Body of pancreas (tissue), 4 donors: ENCODE measurements at regions not wholly inside any gene's neighbourhood (a gene's known extent, or its start where the extent isn't known, plus 50 kb on each side); places are given as distances from the start of the nearest gene placed in this dataset.
A peak's percentile ranks its signal among the peaks of the same experiment; 100 is the strongest.

Source experiments
- ATAC-seq: fragments of 150-250 bp; one replicate; pipeline ENCODE4 v1.9.1; 2016
- DNase-seq, 4 donors: peaks; one replicate each; pipeline ENCODE4 v3.0.0-alpha.2; 2019
- H3K27ac ChIP-seq, 4 donors: fragments of 200-600 bp; sonication (generic); 1 replicate in 3 of 4; 2 replicates in 1 of 4; pipeline versions ENCODE4 v1.5.1 to v1.6.1; 2016 to 2019; ENCODE audit warnings: mild to moderate bottlenecking in 1 of 4, mixed read lengths in 1 of 4, moderate library complexity in 1 of 4
- H3K27me3 ChIP-seq, 2 donors: fragments of 200-600 bp; sonication (generic); one replicate each; pipeline ENCODE4 v1.6.0; 2016; ENCODE audit warnings: mild to moderate bottlenecking in 1 of 2
- H3K36me3 ChIP-seq, 2 donors: fragments of 200-600 bp; sonication (generic); replicated peaks in 1 of 2; 2 replicates each; pipeline ENCODE4 v1.5.1; 2016; ENCODE audit warnings: low read depth in 2 of 2; ENCODE audit not compliant: insufficient read depth in 1 of 2
- H3K4me1 ChIP-seq: fragments of 200-600 bp; sonication (generic); one replicate; pipeline ENCODE4 v1.6.0; 2016
- H3K4me3 ChIP-seq, 2 donors: fragments of 200-600 bp; sonication (generic); 1 replicate in 1 of 2; 2 replicates in 1 of 2; pipeline ENCODE4 v1.5.1; 2016 to 2019
- H3K9me3 ChIP-seq, 3 donors: fragments of 200-600 bp; sonication (generic); 1 replicate in 2 of 3; 2 replicates in 1 of 3; pipeline ENCODE4 v1.5.1; 2016
- POLR2A ChIP-seq, 3 donors: fragments of 450-650 bp; IDR thresholded peaks; one replicate each; pipeline ENCODE4 v1.6.1; 2016; ENCODE audit warnings: antibody characterized with exemption in 3 of 3, mild to moderate bottlenecking in 2 of 3
- WGBS, 2 donors: methylation state at CpG; one replicate each; pipeline ENCODE4 v1.1.5; 2017; 5-methylcytosine and 5-hydroxymethylcytosine counted together
- intact Hi-C: fragments of 100-400 bp; cut with DNase I; formaldehyde crosslinking; loops from one replicate; pipeline ENCODE4 v1.15.1; 2023
- TF ChIP-seq, protein P1 (sequence below), 7 experiments: fragments of 450-650 bp in 4 of 7; fragments of 200-600 bp in 3 of 7; sonication (generic) in 3 of 7; IDR thresholded peaks; one replicate each; pipeline ENCODE4 v1.5.1; 2016 to 2019; ENCODE audit warnings: antibody characterized with exemption in 7 of 7

DNA sequence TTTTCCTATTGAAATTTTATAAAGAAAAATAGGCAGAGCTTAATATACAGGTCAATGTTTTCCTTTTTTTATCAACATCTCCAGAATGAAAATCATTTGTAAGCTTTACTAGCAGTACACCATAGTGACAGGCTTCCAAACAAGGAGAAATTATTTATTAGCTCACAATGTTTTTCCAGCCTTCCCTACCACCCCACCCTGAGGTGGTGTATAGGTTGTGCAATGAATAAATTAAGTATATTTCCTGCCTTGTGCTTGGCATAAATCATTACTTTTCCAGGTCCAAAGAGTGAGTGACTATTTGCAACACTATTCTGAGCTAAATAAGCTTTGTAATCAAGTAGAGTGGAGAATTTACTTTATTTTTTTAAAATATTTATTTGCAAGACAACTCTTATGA lies 876.2 kb upstream of the POU3F3 start:
- H3K9me3 ChIP-seq: no peaks in the 10 kb centered on the region
- no peak for TF ChIP-seq POLR2A (IDR thresholded peaks at IDR 0.05)
- TF ChIP-seq, protein P1, sequence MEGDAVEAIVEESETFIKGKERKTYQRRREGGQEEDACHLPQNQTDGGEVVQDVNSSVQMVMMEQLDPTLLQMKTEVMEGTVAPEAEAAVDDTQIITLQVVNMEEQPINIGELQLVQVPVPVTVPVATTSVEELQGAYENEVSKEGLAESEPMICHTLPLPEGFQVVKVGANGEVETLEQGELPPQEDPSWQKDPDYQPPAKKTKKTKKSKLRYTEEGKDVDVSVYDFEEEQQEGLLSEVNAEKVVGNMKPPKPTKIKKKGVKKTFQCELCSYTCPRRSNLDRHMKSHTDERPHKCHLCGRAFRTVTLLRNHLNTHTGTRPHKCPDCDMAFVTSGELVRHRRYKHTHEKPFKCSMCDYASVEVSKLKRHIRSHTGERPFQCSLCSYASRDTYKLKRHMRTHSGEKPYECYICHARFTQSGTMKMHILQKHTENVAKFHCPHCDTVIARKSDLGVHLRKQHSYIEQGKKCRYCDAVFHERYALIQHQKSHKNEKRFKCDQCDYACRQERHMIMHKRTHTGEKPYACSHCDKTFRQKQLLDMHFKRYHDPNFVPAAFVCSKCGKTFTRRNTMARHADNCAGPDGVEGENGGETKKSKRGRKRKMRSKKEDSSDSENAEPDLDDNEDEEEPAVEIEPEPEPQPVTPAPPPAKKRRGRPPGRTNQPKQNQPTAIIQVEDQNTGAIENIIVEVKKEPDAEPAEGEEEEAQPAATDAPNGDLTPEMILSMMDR (IDR thresholded peaks at IDR 0.05): no peak
- H3K36me3 ChIP-seq: no peaks in the 10 kb centered on the region
- no peak for ATAC-seq
- H3K4me3 ChIP-seq: no peak overlapping the region
- intact Hi-C loops: no loop called here
- H3K27me3 ChIP-seq: no peaks in the 10 kb centered on the region
- no peak overlapping the region for H3K27ac ChIP-seq
- DNase-seq: no peak
- no peaks in the 10 kb centered on the region for H3K4me1 ChIP-seq

DNA sequence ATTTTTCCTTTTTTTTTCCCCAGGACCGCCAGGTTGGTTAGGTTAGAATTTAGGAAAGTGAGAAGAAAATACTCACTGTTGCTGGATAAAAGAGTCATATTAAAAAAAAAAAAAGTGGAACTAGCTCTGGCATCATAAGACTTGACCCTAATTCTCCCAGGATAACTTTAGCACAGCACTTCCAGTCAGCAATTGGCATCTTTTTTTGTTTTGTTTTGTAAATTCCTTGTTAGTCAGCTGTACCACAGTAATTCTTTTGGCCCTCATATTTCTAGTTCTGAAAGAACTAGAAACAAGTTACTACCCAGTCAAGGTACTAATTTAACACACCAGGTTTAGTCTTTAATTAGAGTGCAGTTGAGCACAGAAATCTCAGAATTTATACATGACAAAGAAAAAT lies 873.5 kb upstream of the POU3F3 start:
- intact Hi-C loops: no loop called here
- H3K9me3 ChIP-seq: no peaks in the 10 kb centered on the region
- DNase-seq (no peak), ATAC-seq (no peak)
- H3K4me1 ChIP-seq: no peaks in the 10 kb centered on the region
- H3K27me3 ChIP-seq: no peaks in the 10 kb centered on the region
- no peak overlapping the region for H3K27ac ChIP-seq
- TF ChIP-seq, protein P1 (IDR thresholded peaks at IDR 0.05): no peak
- no peak for TF ChIP-seq POLR2A (IDR thresholded peaks at IDR 0.05)
- 38 to 48% methylated on average over 1 of the region's 1 CpG for WGBS, 2 donors
- no peak overlapping the region for H3K4me3 ChIP-seq
- H3K36me3 ChIP-seq: no peaks in the 10 kb centered on the region

DNA sequence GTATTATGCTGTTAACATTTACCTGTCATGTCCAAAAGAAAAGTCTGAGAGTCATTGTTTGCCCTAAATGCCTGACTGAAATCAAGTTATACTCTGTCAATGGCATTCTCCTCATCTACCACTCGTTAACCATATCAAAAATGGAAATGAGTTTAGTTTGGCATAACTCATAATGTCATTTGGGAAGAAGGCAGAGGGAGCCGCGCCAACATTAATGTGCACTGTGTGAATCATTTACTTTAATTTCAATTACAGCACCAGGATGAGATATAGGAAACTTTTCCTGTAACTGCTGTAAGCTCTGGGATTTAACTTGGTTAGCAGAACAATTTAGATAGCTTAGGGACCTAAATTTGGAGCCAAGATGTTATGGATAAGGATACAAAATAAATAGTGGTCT lies 871.2 kb upstream of the POU3F3 start:
- intact Hi-C loops: no loop called here
- DNase-seq: peak in 1 of 4 donors; percentile 14
- no peaks in the 10 kb centered on the region for H3K4me1 ChIP-seq
- no peak for ATAC-seq
- TF ChIP-seq, protein P1 (IDR thresholded peaks at IDR 0.05): no peak
- no peak for TF ChIP-seq POLR2A (IDR thresholded peaks at IDR 0.05)
- H3K4me3 ChIP-seq: no peak overlapping the region
- WGBS, 2 donors: 11 to 13% methylated on average over 3 of the region's 3 CpGs
- H3K27me3 ChIP-seq: no peaks in the 10 kb centered on the region
- H3K27ac ChIP-seq: no peak overlapping the region
- H3K9me3 ChIP-seq: no peaks in the 10 kb centered on the region
- no peaks in the 10 kb centered on the region for H3K36me3 ChIP-seq

DNA sequence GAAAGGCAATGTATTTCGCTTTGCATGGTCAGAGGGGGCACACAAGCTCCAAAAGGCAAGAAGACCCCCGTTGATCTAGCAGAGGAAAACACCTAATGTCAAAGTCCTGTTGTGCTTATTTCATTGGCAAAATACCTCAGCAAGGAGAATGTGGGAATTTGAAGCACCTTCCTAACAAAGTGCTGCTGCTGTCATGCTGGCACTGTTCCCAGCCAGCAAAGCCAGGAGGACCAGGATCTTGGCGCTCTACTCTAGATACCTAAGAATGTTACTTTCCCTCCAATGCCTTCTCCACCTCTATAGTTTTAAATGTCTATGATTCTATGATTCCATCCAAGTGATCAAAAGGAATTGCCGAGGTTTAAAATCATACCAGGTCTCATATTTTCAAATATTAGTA lies 867.9 kb upstream of the POU3F3 start:
- Histone ChIP-seq H3K4me3 (no peak overlapping the region), H3K27ac (no peak overlapping the region), H3K36me3 (no peaks in the 10 kb centered on the region), H3K9me3 (no peaks in the 10 kb centered on the region), H3K4me1 (no peaks in the 10 kb centered on the region), H3K27me3 (no peaks in the 10 kb centered on the region)
- intact Hi-C loops: no loop called here
- TF ChIP-seq POLR2A (IDR thresholded peaks at IDR 0.05): no peak
- TF ChIP-seq, protein P1 (IDR thresholded peaks at IDR 0.05): no peak
- no peak for DNase-seq
- ATAC-seq: no peak
- 63 to 67% methylated on average over 4 of the region's 4 CpGs for WGBS, 2 donors

DNA sequence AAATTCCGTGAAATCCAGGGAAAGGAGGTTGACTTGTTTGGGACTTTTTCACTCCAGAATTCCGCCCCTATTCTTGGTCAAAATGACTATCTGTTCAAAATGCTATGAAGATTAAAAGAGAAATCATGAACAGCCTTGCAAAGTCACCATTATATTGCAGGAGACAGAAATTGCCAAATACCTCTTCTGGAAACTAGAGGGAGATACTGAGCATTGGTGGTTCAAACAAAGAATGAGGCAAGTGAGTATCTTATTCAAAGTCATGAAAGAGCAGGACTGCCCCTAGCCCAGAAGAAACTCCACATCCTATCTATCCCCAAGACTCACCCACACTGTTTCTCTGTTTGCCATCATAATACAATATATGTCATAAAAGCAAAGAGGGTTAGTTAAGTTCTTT lies 862.3 kb upstream of the POU3F3 start:
- Histone ChIP-seq H3K27ac (no peak overlapping the region), H3K9me3 (no peaks in the 10 kb centered on the region), H3K27me3 (no peaks in the 10 kb centered on the region), H3K4me3 (no peak overlapping the region), H3K4me1 (no peaks in the 10 kb centered on the region), H3K36me3 (no peaks in the 10 kb centered on the region)
- DNase-seq (no peak), ATAC-seq (no peak)
- intact Hi-C loops: no loop called here
- TF ChIP-seq POLR2A (IDR thresholded peaks at IDR 0.05): no peak
- TF ChIP-seq, protein P1 (IDR thresholded peaks at IDR 0.05): peak in 1 of 7 experiments; percentile 8
- 51 to 55% methylated on average over 2 of the region's 2 CpGs for WGBS, 2 donors
